SH-SY5Y (cell line): ENCODE measurements at regions not wholly inside any gene's neighbourhood (a gene's known extent, or its start where the extent isn't known, plus 50 kb on each side); places are given as distances from the start of the nearest gene placed in this dataset.

Source experiments
- GATA2 ChIP-seq: IDR thresholded peaks from 2 replicates; pipeline ENCODE4 v1.6.1; 2011; ENCODE audit warnings: mild to moderate bottlenecking, low read depth, low read length
- GATA3 ChIP-seq: IDR thresholded peaks from 2 replicates; pipeline ENCODE4 v1.6.1; 2011; ENCODE audit warnings: low read depth, mild to moderate bottlenecking, low read length, moderate library complexity

DNA sequence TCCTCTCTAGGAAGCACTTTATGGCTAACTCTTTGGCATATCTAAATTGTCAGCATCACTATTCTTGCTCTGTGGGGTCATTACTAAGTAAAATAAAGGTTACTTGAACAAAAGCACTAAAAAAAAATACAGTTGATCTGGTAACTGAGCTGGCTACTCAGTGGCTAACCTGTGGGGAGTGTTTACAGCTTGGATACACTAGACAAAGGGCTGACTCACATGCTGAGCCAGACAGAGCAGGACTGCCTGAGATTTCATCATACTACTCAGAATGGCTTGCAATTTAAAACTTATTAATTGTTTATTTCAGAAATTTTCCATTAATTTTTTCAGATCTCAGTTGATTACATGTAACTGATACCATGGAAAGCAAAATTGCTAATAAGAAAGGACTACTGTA is 1690.4 kb upstream of the SLC39A10 start:
- TF ChIP-seq GATA2: no peak
- no peak for TF ChIP-seq GATA3
